H9 (cell line): ENCODE measurements at regions not wholly inside any gene's neighbourhood (a gene's known extent, or its start where the extent isn't known, plus 50 kb on each side); places are given as distances from the start of the nearest gene placed in this dataset.

Experiments
- DNase-seq: peaks from one replicate; pipeline ENCODE4 v3.0.0-alpha.2; 2017
- H2AFZ ChIP-seq: one replicate; pipeline ENCODE4 v1.6.1; 2013; ENCODE audit warnings: mild to moderate bottlenecking, low read length, control low read depth, moderate library complexity
- H2AK5ac ChIP-seq: 2 replicates; pipeline ENCODE4 v1.6.1; 2013; ENCODE audit warnings: low read length, control low read depth, mixed read lengths; ENCODE audit not compliant: insufficient read length
- H2BK120ac ChIP-seq: one replicate; pipeline ENCODE4 v1.6.1; 2013; ENCODE audit warnings: low read depth, mild to moderate bottlenecking, low read length, control low read depth, inconsistent platforms; ENCODE audit not compliant: poor library complexity, severe bottlenecking
- H2BK12ac ChIP-seq: 2 replicates; pipeline ENCODE4 v1.6.1; 2013; ENCODE audit warnings: low read length, control low read depth, mixed read lengths, low read depth; ENCODE audit not compliant: insufficient read length
- H2BK15ac ChIP-seq: 2 replicates; pipeline ENCODE4 v1.6.1; 2013; ENCODE audit warnings: low read depth, low read length, control low read depth
- H2BK20ac ChIP-seq: one replicate; pipeline ENCODE4 v1.6.1; 2013; ENCODE audit warnings: low read depth, mild to moderate bottlenecking, low read length, control low read depth, inconsistent platforms; ENCODE audit not compliant: poor library complexity, severe bottlenecking
- H2BK5ac ChIP-seq: 2 replicates; pipeline ENCODE4 v1.6.1; 2013; ENCODE audit warnings: low read length, control low read depth, mixed read lengths; ENCODE audit not compliant: insufficient read length
- H3K14ac ChIP-seq: 2 replicates; pipeline ENCODE4 v1.6.1; 2013; ENCODE audit warnings: low read length, control low read depth; ENCODE audit not compliant: insufficient read depth
- H3K18ac ChIP-seq: 2 replicates; pipeline ENCODE4 v1.6.1; 2013; ENCODE audit warnings: low read depth, mild to moderate bottlenecking, mixed read lengths, low read length, control low read depth; ENCODE audit not compliant: insufficient read length
- H3K23ac ChIP-seq: 2 replicates; pipeline ENCODE4 v1.6.1; 2013; ENCODE audit warnings: low read length, control low read depth, mixed read lengths, low read depth; ENCODE audit not compliant: insufficient read length
- H3K23me2 ChIP-seq: 2 replicates; pipeline ENCODE4 v1.6.1; 2013; ENCODE audit warnings: low read depth, mild to moderate bottlenecking, mixed read lengths, low read length, control low read depth; ENCODE audit not compliant: insufficient read length, poor library complexity, severe bottlenecking
- H3K27ac ChIP-seq: 2 replicates; pipeline ENCODE4 v1.5.1; 2013; ENCODE audit warnings: low read length, control low read depth, mixed read lengths, low read depth; ENCODE audit not compliant: insufficient read length
- H3K27me3 ChIP-seq: 2 replicates; pipeline ENCODE4 v1.6.1; 2013; ENCODE audit warnings: low read length, control low read depth, inconsistent platforms; ENCODE audit not compliant: insufficient read depth
- H3K4ac ChIP-seq: 2 replicates; pipeline ENCODE4 v1.6.1; 2013; ENCODE audit warnings: low read depth, mild to moderate bottlenecking, control low read depth, inconsistent platforms, low read length, moderate library complexity
- H3K4me1 ChIP-seq: 2 replicates; pipeline ENCODE4 v1.6.1; 2013; ENCODE audit warnings: low read length, control low read depth, inconsistent platforms; ENCODE audit not compliant: insufficient read depth
- H3K4me2 ChIP-seq: 2 replicates; pipeline ENCODE4 v1.6.1; 2013; ENCODE audit warnings: low read length, control low read depth, mixed read lengths; ENCODE audit not compliant: insufficient read length, insufficient read depth
- H3K56ac ChIP-seq: 2 replicates; pipeline ENCODE4 v1.6.1; 2013; ENCODE audit warnings: low read depth, mild to moderate bottlenecking, mixed read lengths, low read length, control low read depth; ENCODE audit not compliant: insufficient read length
- H3K79me1 ChIP-seq: 2 replicates; pipeline ENCODE4 v1.6.1; 2013; ENCODE audit warnings: low read depth, mild to moderate bottlenecking, moderate library complexity, low read length, control low read depth, inconsistent platforms; ENCODE audit not compliant: insufficient read depth, poor library complexity, severe bottlenecking
- H3K79me2 ChIP-seq: 2 replicates; pipeline ENCODE4 v1.6.1; 2013; ENCODE audit warnings: low read length, control low read depth, inconsistent platforms; ENCODE audit not compliant: insufficient read depth
- H3K9ac ChIP-seq: 2 replicates; pipeline ENCODE4 v1.6.1; 2013; ENCODE audit warnings: low read length, control low read depth, mixed read lengths; ENCODE audit not compliant: insufficient read length; ENCODE audit errors: extremely low read depth
- H3K9me3 ChIP-seq: one replicate; pipeline ENCODE4 v1.6.1; 2013; ENCODE audit warnings: low read depth, low read length, inconsistent platforms; ENCODE audit not compliant: control insufficient read depth
- H3T11ph ChIP-seq: one replicate; pipeline ENCODE4 v1.6.1; 2013; ENCODE audit warnings: mild to moderate bottlenecking, low read length, control low read depth, inconsistent platforms
- H4K20me1 ChIP-seq: one replicate; pipeline ENCODE4 v1.6.1; 2013; ENCODE audit not compliant: control insufficient read depth, insufficient read length, insufficient read depth
- H4K5ac ChIP-seq: 2 replicates; pipeline ENCODE4 v1.6.1; 2013; ENCODE audit warnings: low read depth, mild to moderate bottlenecking, mixed read lengths, low read length, control low read depth; ENCODE audit not compliant: insufficient read length
- H4K8ac ChIP-seq: replicated peaks from 2 replicates; pipeline ENCODE4 v1.6.1; 2013; ENCODE audit warnings: low read length, control low read depth, mixed read lengths, low read depth; ENCODE audit not compliant: insufficient read length
- H4K91ac ChIP-seq: 2 replicates; pipeline ENCODE4 v1.6.1; 2013; ENCODE audit warnings: low read depth, mild to moderate bottlenecking, moderate library complexity, mixed read lengths, low read length, control low read depth; ENCODE audit not compliant: insufficient read length
- H3K27ac Mint-ChIP-seq, 3 experiments: 2 replicates in 2 of 3; 3 replicates in 1 of 3; pipeline ENCODE4 v1.8.0; 2020 to 2021; ENCODE audit warnings: mixed read lengths in 3 of 3, mild to moderate bottlenecking in 1 of 3, moderate library complexity in 1 of 3
- H3K27me3 Mint-ChIP-seq: 2 replicates; pipeline ENCODE4 v1.8.0; 2021; ENCODE audit warnings: low read depth, mild to moderate bottlenecking, moderate library complexity, mixed read lengths
- H3K36me3 Mint-ChIP-seq, 3 experiments: 2 replicates in 2 of 3; 3 replicates in 1 of 3; pipeline ENCODE4 v1.8.0; 2020 to 2021; ENCODE audit warnings: low read depth in 3 of 3, mixed read lengths in 3 of 3; ENCODE audit not compliant: insufficient read depth in 1 of 3
- H3K4me1 Mint-ChIP-seq, 2 experiments: 2 replicates each; pipeline ENCODE4 v1.8.0; 2020; ENCODE audit warnings: mixed read lengths in 2 of 2
- H3K4me3 Mint-ChIP-seq, 2 experiments: 2 replicates in 1 of 2; 3 replicates in 1 of 2; pipeline ENCODE4 v1.8.0; 2020 to 2021; ENCODE audit warnings: mild to moderate bottlenecking in 2 of 2, mixed read lengths in 2 of 2, moderate library complexity in 1 of 2
- H3K9me3 Mint-ChIP-seq, 2 experiments: 2 replicates in 1 of 2; 3 replicates in 1 of 2; pipeline ENCODE4 v1.8.0; 2020; ENCODE audit warnings: mild to moderate bottlenecking in 2 of 2, mixed read lengths in 2 of 2, moderate library complexity in 1 of 2
- WGBS: extraction: QIAGEN DNeasy Blood & Tissue Kit; methylation state at CpG from one replicate; pipeline ENCODE4 v1.1.7; 2013; ENCODE audit warnings: missing lambda C conversion rate, low lambda C conversion rate, mixed read lengths; ENCODE audit not compliant: insufficient read length; ENCODE audit errors: extremely low coverage; 5-methylcytosine and 5-hydroxymethylcytosine counted together
- TF ChIP-seq, protein P1 (sequence below): fragments of 200-600 bp; sonication (generic); conservative IDR thresholded peaks from 3 replicates; pipeline ENCODE4 v1.8.0; 2021; ENCODE audit warnings: antibody characterized with exemption, mild to moderate bottlenecking

DNA sequence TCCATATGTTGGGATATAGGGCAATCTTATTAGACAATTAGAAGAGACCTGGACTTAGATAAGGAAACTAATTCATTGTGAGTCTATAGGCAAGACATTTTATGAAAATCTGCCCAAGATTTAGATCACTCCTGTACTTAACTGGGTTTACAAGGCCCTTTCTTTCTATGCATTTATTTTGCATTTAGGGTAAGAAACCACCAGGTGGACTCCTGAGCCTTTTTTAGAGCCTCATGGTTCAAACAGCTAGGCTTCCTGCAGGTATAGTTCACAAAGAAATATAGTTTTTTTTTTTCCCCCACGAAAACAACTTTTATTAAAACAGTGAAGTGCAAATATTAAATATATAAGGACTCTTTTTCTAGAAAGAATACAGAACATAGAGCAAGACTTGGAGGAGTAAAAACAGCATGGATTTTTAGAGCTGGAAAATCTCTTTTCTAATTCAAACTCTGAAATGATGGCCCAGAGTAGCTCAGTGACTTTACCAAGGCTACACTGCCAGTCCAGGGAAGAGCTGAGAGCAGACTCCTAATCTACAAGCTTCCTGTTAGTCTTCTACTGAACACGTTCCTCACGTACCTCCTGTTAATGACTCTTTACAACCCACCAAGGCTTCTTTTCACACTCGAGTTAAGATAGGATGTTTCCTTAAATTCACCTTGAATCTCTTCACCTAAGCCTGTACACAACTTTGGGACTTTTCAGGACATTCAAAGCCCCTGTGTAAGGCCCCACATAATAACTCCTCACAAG is 400.9 kb upstream of the ATP11B start:
- Mint-ChIP-seq H3K4me1 (peaks cover 13 to 25% of the 10 kb centered on the region in 2 experiments), H3K27ac (no peak overlapping the region; a peak in 2 of 7 replicates), H3K27me3 (no peaks in the 10 kb centered on the region), H3K9me3 (no peaks in the 10 kb centered on the region), H3K4me3 (no peak overlapping the region), H3K36me3 (peaks cover 0 to 9% (median 0%) of the 10 kb centered on the region in 3 experiments; a peak in 3 of 7 replicates)
- Histone ChIP-seq H3K27ac (no peak overlapping the region), H3T11ph (no peak overlapping the region), H2AK5ac (no peak overlapping the region), H3K23me2 (no peaks in the 10 kb centered on the region), H3K79me2 (no peaks in the 10 kb centered on the region), H4K20me1 (no peaks in the 10 kb centered on the region), H3K4ac (no peak overlapping the region), H4K8ac (no peak overlapping the region), H2BK15ac (no peak overlapping the region), H2BK120ac (no peak overlapping the region), H3K56ac (no peak overlapping the region), H2BK5ac (no peak overlapping the region), H2AFZ (no peak overlapping the region), H3K23ac (no peak overlapping the region), H3K79me1 (no peaks in the 10 kb centered on the region), H3K14ac (no peak overlapping the region), H3K18ac (no peak overlapping the region), H3K9me3 (no peaks in the 10 kb centered on the region), H2BK12ac (no peak overlapping the region), H2BK20ac (no peak overlapping the region), H3K27me3 (no peaks in the 10 kb centered on the region), H3K4me1 (no peaks in the 10 kb centered on the region; the same call in 1 of the 2 replicates), H3K4me2 (no peak overlapping the region), H3K9ac (no peak overlapping the region), H4K5ac (no peak overlapping the region), H4K91ac (no peak overlapping the region)
- WGBS = no CpG with 5 or more reads among the region's 4 CpGs
- DNase-seq = no peak
- TF ChIP-seq, protein P1, sequence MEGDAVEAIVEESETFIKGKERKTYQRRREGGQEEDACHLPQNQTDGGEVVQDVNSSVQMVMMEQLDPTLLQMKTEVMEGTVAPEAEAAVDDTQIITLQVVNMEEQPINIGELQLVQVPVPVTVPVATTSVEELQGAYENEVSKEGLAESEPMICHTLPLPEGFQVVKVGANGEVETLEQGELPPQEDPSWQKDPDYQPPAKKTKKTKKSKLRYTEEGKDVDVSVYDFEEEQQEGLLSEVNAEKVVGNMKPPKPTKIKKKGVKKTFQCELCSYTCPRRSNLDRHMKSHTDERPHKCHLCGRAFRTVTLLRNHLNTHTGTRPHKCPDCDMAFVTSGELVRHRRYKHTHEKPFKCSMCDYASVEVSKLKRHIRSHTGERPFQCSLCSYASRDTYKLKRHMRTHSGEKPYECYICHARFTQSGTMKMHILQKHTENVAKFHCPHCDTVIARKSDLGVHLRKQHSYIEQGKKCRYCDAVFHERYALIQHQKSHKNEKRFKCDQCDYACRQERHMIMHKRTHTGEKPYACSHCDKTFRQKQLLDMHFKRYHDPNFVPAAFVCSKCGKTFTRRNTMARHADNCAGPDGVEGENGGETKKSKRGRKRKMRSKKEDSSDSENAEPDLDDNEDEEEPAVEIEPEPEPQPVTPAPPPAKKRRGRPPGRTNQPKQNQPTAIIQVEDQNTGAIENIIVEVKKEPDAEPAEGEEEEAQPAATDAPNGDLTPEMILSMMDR = peak; percentile 71
